HEK293 (cell line): ENCODE measurements at regions not wholly inside any gene's neighbourhood (a gene's known extent, or its start where the extent isn't known, plus 50 kb on each side); places are given as distances from the start of the nearest gene placed in this dataset.

Experiments
- CTCF ChIA-PET: fragments of 350-600 bp; formaldehyde crosslinking; extraction: SDS; loops from one replicate; lab custom pipeline; 2021; ENCODE audit warnings: antibody characterized with exemption; lab: Yijun Ruan, JAX
- POLR2A ChIA-PET: fragments of 300-600 bp; formaldehyde crosslinking; extraction: SDS; loops from one replicate; lab custom pipeline; 2020; ENCODE audit warnings: antibody characterized with exemption, inconsistent platforms; lab: Yijun Ruan, JAX
- H3K27ac ChIP-seq: fragments of 200-500 bp; sonication (Bioruptor generic); 2 replicates; pipeline ENCODE4 v1.5.1; 2014; ENCODE audit warnings: low read depth, low read length, control low read depth, inconsistent platforms; ENCODE audit errors: extremely low read depth
- H3K36me3 ChIP-seq, 2 experiments: fragments of 200-500 bp in 1 of 2; sonication (Bioruptor generic) in 1 of 2; 1 replicate in 1 of 2; 2 replicates in 1 of 2; pipeline ENCODE4 v1.5.1; 2014 to 2017; ENCODE audit warnings: inconsistent platforms in 2 of 2, low read length in 2 of 2; ENCODE audit not compliant: control insufficient read depth in 2 of 2, insufficient read depth in 1 of 2
- H3K4me1 ChIP-seq: fragments of 200-500 bp; sonication (Bioruptor generic); 2 replicates; pipeline ENCODE4 v1.5.1; 2014; ENCODE audit warnings: mild to moderate bottlenecking, low read length, inconsistent platforms; ENCODE audit not compliant: control insufficient read depth, insufficient read depth
- H3K4me3 ChIP-seq: 2 replicates; pipeline ENCODE4 v1.5.1; 2011; ENCODE audit warnings: low read depth, mild to moderate bottlenecking, control low read depth, low read length, moderate library complexity
- H3K9me3 ChIP-seq: fragments of 200-500 bp; sonication (Bioruptor generic); 2 replicates; pipeline ENCODE4 v1.5.1; 2014; ENCODE audit warnings: low read depth, low read length, inconsistent platforms; ENCODE audit not compliant: control insufficient read depth, insufficient read depth
- GLI2 ChIP-seq: fragments of 450-650 bp; formaldehyde crosslinking; IDR thresholded peaks from 2 replicates; pipeline ENCODE4; 2017; ENCODE audit warnings: missing biosample characterization, missing genetic modification characterization, low read depth, borderline replicate concordance
- GLI4 ChIP-seq: fragments of 450-650 bp; formaldehyde crosslinking; IDR thresholded peaks from 2 replicates; pipeline ENCODE4 v1.5.1; 2016; ENCODE audit warnings: missing biosample characterization, missing genetic modification characterization
- KLF7 ChIP-seq: fragments of 450-650 bp; formaldehyde crosslinking; IDR thresholded peaks from 2 replicates; pipeline ENCODE4 v1.5.1; 2016; ENCODE audit warnings: missing biosample characterization, missing genetic modification characterization, borderline replicate concordance
- REPIN1 ChIP-seq: fragments of 450-650 bp; formaldehyde crosslinking; IDR thresholded peaks from 2 replicates; pipeline ENCODE4 v1.5.1; 2017; ENCODE audit warnings: missing biosample characterization, missing genetic modification characterization, low read depth
- SALL2 ChIP-seq: fragments of 450-650 bp; formaldehyde crosslinking; IDR thresholded peaks from 2 replicates; pipeline ENCODE4 v1.5.0; 2017; ENCODE audit warnings: missing biosample characterization, mild to moderate bottlenecking, missing genetic modification characterization, borderline replicate concordance
- YY1 ChIP-seq: fragments of 450-650 bp; formaldehyde crosslinking; IDR thresholded peaks from 2 replicates; pipeline ENCODE4 v1.5.1; 2018; ENCODE audit warnings: missing biosample characterization, missing genetic modification characterization
- YY2 ChIP-seq: fragments of 450-650 bp; formaldehyde crosslinking; IDR thresholded peaks from 2 replicates; pipeline ENCODE4 v1.5.1; 2016; ENCODE audit warnings: missing biosample characterization, missing genetic modification characterization
- ZFP3 ChIP-seq: fragments of 450-650 bp; formaldehyde crosslinking; IDR thresholded peaks from 2 replicates; pipeline ENCODE4 v1.5.1; 2016; ENCODE audit warnings: low read depth, missing biosample characterization, missing genetic modification characterization
- ZNF121 ChIP-seq: fragments of 450-650 bp; formaldehyde crosslinking; IDR thresholded peaks from 2 replicates; pipeline ENCODE4 v1.5.1; 2016; ENCODE audit warnings: missing biosample characterization, missing genetic modification characterization
- ZNF146 ChIP-seq: fragments of 450-650 bp; formaldehyde crosslinking; IDR thresholded peaks from 2 replicates; pipeline ENCODE4 v1.5.1; 2016; ENCODE audit warnings: missing biosample characterization, missing genetic modification characterization
- ZNF16 ChIP-seq: fragments of 450-650 bp; formaldehyde crosslinking; IDR thresholded peaks from 2 replicates; pipeline ENCODE4 v1.5.1; 2016; ENCODE audit warnings: low read depth, missing biosample characterization, missing genetic modification characterization
- ZNF223 ChIP-seq: fragments of 450-650 bp; formaldehyde crosslinking; IDR thresholded peaks from 2 replicates; pipeline ENCODE4 v1.5.1; 2016; ENCODE audit warnings: missing biosample characterization, missing genetic modification characterization
- ZNF521 ChIP-seq: fragments of 450-650 bp; formaldehyde crosslinking; IDR thresholded peaks from 2 replicates; pipeline ENCODE4 v1.5.1; 2017; ENCODE audit warnings: missing biosample characterization, mild to moderate bottlenecking, missing genetic modification characterization
- ZNF529 ChIP-seq: fragments of 450-650 bp; formaldehyde crosslinking; IDR thresholded peaks from 2 replicates; pipeline ENCODE4 v1.5.1; 2017; ENCODE audit warnings: missing genetic modification characterization, missing biosample characterization; ENCODE audit not compliant: insufficient replicate concordance
- ZNF571 ChIP-seq: fragments of 450-650 bp; formaldehyde crosslinking; IDR thresholded peaks from 2 replicates; pipeline ENCODE4 v1.5.0; 2017; ENCODE audit warnings: missing biosample characterization, missing genetic modification characterization
- ZNF623 ChIP-seq: fragments of 450-650 bp; formaldehyde crosslinking; IDR thresholded peaks from 2 replicates; pipeline ENCODE4 v1.5.1; 2016; ENCODE audit warnings: missing biosample characterization, missing genetic modification characterization
- ZNF658 ChIP-seq: fragments of 450-650 bp; formaldehyde crosslinking; IDR thresholded peaks from 2 replicates; pipeline ENCODE4; 2016; ENCODE audit warnings: missing biosample characterization, missing genetic modification characterization
- ZNF660 ChIP-seq: fragments of 450-650 bp; IDR thresholded peaks from 2 replicates; pipeline ENCODE4 v1.5.1; 2018; ENCODE audit warnings: missing biosample characterization, mild to moderate bottlenecking, missing genetic modification characterization
- ZNF692 ChIP-seq: fragments of 450-650 bp; formaldehyde crosslinking; IDR thresholded peaks from 2 replicates; pipeline ENCODE4 v1.5.1; 2016; ENCODE audit warnings: missing biosample characterization, missing genetic modification characterization
- ZSCAN30 ChIP-seq: fragments of 450-650 bp; IDR thresholded peaks from 2 replicates; pipeline ENCODE4 v1.5.1; 2018; ENCODE audit warnings: missing biosample characterization, mild to moderate bottlenecking, missing genetic modification characterization, moderate library complexity
- TF ChIP-seq, protein P1 (sequence below): fragments of 450-650 bp; formaldehyde crosslinking; IDR thresholded peaks from 2 replicates; pipeline ENCODE4 v1.5.1; 2016; ENCODE audit warnings: missing biosample characterization, missing genetic modification characterization
- TF ChIP-seq, protein P2 (sequence below): fragments of 450-650 bp; formaldehyde crosslinking; IDR thresholded peaks from 2 replicates; pipeline ENCODE4 v1.5.1; 2016; ENCODE audit warnings: missing biosample characterization, missing genetic modification characterization
- TF ChIP-seq, protein P3 (sequence below): fragments of 450-650 bp; formaldehyde crosslinking; IDR thresholded peaks from 2 replicates; pipeline ENCODE4 v1.5.1; 2017; ENCODE audit warnings: missing biosample characterization, missing genetic modification characterization

GRCh38 chr13:33728271-33729037 is 89.5 kb upstream of the RFC3 start (continued):
- TF ChIP-seq ZNF660 (no peak), YY2 (tag by site-specific recombination) (no peak), ZNF146 (no peak), SALL2 (tag by site-specific recombination) (no peak)
- TF ChIP-seq, protein P1, sequence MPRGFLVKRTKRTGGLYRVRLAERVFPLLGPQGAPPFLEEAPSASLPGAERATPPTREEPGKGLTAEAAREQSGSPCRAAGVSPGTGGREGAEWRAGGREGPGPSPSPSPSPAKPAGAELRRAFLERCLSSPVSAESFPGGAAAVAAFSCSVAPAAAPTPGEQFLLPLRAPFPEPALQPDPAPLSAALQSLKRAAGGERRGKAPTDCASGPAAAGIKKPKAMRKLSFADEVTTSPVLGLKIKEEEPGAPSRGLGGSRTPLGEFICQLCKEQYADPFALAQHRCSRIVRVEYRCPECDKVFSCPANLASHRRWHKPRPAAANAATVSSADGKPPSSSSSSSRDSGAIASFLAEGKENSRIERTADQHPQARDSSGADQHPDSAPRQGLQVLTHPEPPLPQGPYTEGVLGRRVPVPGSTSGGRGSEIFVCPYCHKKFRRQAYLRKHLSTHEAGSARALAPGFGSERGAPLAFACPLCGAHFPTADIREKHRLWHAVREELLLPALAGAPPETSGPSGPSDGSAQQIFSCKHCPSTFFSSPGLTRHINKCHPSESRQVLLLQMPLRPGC (tag by site-specific recombination) = no peak

DNA sequence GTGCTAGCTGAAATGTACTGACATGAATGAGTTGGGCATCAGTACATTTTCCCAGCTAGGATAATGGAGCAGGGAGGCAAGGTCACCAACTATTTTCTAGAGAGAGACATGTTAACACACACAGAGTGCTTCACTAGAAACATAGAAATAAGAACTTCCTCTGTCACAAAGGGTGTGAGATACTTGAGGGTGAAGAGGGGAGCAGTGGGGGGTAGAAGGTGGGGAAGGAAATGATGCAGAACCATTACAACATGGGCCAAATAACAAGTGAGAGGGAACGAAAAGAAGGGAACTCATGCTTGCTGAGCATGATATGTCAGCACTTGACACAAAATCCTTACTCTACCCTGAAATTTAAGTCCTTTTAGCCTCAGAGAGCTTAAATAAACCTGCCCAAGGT is 87.8 kb upstream of the RFC3 start:
- Histone ChIP-seq H3K9me3 (no peaks in the 10 kb centered on the region), H3K36me3 (no peaks in the 10 kb centered on the region), H3K4me1 (no peaks in the 10 kb centered on the region), H3K4me3 (no peak overlapping the region), H3K27ac (no peak overlapping the region)
- TF ChIP-seq KLF7 (no peak), ZNF16 (tag by site-specific recombination) (no peak), ZNF121 (tag by site-specific recombination) (no peak), GLI2 (tag by site-specific recombination) (no peak), REPIN1 (no peak), ZFP3 (tag by site-specific recombination) (no peak), ZNF623 (tag by site-specific recombination) (no peak), ZNF658 (tag by site-specific recombination) (no peak)
- TF ChIP-seq, protein P2, sequence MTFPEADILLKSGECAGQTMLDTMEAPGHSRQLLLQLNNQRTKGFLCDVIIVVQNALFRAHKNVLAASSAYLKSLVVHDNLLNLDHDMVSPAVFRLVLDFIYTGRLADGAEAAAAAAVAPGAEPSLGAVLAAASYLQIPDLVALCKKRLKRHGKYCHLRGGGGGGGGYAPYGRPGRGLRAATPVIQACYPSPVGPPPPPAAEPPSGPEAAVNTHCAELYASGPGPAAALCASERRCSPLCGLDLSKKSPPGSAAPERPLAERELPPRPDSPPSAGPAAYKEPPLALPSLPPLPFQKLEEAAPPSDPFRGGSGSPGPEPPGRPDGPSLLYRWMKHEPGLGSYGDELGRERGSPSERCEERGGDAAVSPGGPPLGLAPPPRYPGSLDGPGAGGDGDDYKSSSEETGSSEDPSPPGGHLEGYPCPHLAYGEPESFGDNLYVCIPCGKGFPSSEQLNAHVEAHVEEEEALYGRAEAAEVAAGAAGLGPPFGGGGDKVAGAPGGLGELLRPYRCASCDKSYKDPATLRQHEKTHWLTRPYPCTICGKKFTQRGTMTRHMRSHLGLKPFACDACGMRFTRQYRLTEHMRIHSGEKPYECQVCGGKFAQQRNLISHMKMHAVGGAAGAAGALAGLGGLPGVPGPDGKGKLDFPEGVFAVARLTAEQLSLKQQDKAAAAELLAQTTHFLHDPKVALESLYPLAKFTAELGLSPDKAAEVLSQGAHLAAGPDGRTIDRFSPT = no peak
- TF ChIP-seq, protein P3, sequence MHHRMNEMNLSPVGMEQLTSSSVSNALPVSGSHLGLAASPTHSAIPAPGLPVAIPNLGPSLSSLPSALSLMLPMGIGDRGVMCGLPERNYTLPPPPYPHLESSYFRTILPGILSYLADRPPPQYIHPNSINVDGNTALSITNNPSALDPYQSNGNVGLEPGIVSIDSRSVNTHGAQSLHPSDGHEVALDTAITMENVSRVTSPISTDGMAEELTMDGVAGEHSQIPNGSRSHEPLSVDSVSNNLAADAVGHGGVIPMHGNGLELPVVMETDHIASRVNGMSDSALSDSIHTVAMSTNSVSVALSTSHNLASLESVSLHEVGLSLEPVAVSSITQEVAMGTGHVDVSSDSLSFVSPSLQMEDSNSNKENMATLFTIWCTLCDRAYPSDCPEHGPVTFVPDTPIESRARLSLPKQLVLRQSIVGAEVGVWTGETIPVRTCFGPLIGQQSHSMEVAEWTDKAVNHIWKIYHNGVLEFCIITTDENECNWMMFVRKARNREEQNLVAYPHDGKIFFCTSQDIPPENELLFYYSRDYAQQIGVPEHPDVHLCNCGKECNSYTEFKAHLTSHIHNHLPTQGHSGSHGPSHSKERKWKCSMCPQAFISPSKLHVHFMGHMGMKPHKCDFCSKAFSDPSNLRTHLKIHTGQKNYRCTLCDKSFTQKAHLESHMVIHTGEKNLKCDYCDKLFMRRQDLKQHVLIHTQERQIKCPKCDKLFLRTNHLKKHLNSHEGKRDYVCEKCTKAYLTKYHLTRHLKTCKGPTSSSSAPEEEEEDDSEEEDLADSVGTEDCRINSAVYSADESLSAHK (tag by site-specific recombination) = no peak
- CTCF ChIA-PET = no interaction called here
- POLR2A ChIA-PET = no interaction called here

- CTCF ChIA-PET = no interaction called here
- no peak for TF ChIP-seq ZNF223
- no peak for TF ChIP-seq ZNF692 (tag by site-specific recombination)
- TF ChIP-seq ZNF571 (tag by site-specific recombination) = no peak
- no peak for TF ChIP-seq GLI4 (tag by site-specific recombination)
- no peak for TF ChIP-seq YY1 (tag by site-specific recombination)
- TF ChIP-seq ZNF521 = no peak
- no peak for TF ChIP-seq ZNF529 (tag by site-specific recombination)
- TF ChIP-seq ZSCAN30 (tag by site-specific recombination) = no peak
- TF ChIP-seq, all 188 proteins: peak for 0
- no peaks in the 10 kb centered on the region for H3K4me1 ChIP-seq
- no peaks in the 10 kb centered on the region for H3K36me3 ChIP-seq
- H3K9me3 ChIP-seq = no peaks in the 10 kb centered on the region
- POLR2A ChIA-PET = no interaction called here
- no peak overlapping the region for H3K4me3 ChIP-seq
- no peak overlapping the region for H3K27ac ChIP-seq
Observed at GRCh38 chr13:33730619-33731018, 87.3 kb upstream of the RFC3 start.
